Activated naive CD4-positive, alpha-beta T cell treated with anti-CD3 and anti-CD28 coated beads for 36 hours (primary cell): ENCODE measurements at regions not wholly inside any gene's neighbourhood (a gene's known extent, or its start where the extent isn't known, plus 50 kb on each side); places are given as distances from the start of the nearest gene placed in this dataset.

Experiments used
- CTCF ChIA-PET: fragments of 350-600 bp; sonication (Branson Sonifier 250); formaldehyde crosslinking; loops from one replicate; lab custom pipeline; 2021; ENCODE audit warnings: antibody characterized with exemption; lab: Charles Lee
- DNase-seq: peaks from one replicate; pipeline ENCODE4 v3.0.0-alpha.2; 2020
- H3K27ac Mint-ChIP-seq: one replicate; pipeline ENCODE4 v1.8.0; 2021; ENCODE audit warnings: mild to moderate bottlenecking, mixed read lengths
- H3K27me3 Mint-ChIP-seq: one replicate; pipeline ENCODE4 v1.8.0; 2021; ENCODE audit warnings: low read depth, mixed read lengths
- H3K36me3 Mint-ChIP-seq: one replicate; pipeline ENCODE4 v1.8.0; 2021; ENCODE audit warnings: low read depth, mixed read lengths
- H3K4me1 Mint-ChIP-seq: one replicate; pipeline ENCODE4 v1.8.0; 2021; ENCODE audit warnings: low read depth, mixed read lengths
- H3K4me3 Mint-ChIP-seq: one replicate; pipeline ENCODE4 v1.8.0; 2021; ENCODE audit warnings: mild to moderate bottlenecking, moderate library complexity, mixed read lengths
- H3K9me3 Mint-ChIP-seq: one replicate; pipeline ENCODE4 v1.8.0; 2021; ENCODE audit warnings: mixed read lengths
- intact Hi-C: fragments of 100-400 bp; cut with micrococcal nuclease; formaldehyde crosslinking; loops from one replicate; pipeline ENCODE4 v1.15.1; 2023

DNA sequence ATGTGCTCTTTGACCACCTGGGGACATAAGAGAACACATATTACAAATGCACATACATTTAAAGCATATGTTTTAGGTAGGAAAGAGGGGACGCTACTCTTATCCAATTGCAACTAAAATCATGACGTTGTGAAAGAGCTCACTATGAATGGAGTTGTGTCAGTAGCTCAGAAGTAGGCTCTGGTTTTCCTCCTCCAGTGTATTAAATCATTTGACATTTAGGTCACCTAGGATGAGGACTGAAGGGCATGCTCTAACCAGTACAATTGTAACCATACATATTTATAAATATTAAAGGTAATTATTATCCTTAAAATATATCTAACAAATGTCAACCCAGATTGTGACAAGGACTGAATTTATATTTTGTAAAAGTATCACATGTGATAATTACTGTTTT is 389.0 kb downstream of the KLF12 start:
- peaks cover 52% of the 10 kb centered on the region for H3K4me1 Mint-ChIP-seq
- H3K27me3 Mint-ChIP-seq: no peaks in the 10 kb centered on the region
- H3K36me3 Mint-ChIP-seq: peaks cover 9% of the 10 kb centered on the region
- H3K27ac Mint-ChIP-seq: no peak overlapping the region
- no peaks in the 10 kb centered on the region for H3K9me3 Mint-ChIP-seq
- CTCF ChIA-PET: no interaction called here
- intact Hi-C loops: no loop called here
- no peak overlapping the region for H3K4me3 Mint-ChIP-seq
- DNase-seq: no peak

DNA sequence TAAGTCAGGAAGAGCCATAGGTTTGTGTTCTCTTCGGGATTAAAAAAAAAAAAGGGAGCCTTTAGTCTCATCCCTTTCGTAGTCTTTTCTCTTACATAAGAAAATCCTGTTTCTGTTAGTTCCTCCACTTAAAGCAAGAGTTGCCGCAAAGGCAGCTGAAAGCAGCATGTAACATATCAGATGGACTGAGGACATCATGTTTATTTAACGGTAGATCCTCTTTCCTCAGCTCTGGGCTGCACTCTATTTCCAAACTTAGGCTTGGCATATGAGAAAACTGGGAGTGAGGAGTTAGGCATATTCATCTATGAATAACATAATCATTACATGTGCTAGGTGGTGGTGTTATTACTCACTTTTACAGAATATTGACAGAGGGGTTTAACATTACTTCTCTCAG is 391.2 kb downstream of the KLF12 start:
- H3K9me3 Mint-ChIP-seq: no peaks in the 10 kb centered on the region
- H3K27ac Mint-ChIP-seq: no peak overlapping the region
- no peak overlapping the region for H3K4me3 Mint-ChIP-seq
- no peaks in the 10 kb centered on the region for H3K27me3 Mint-ChIP-seq
- DNase-seq: no peak
- no peaks in the 10 kb centered on the region for H3K36me3 Mint-ChIP-seq
- intact Hi-C loops: loop anchor here (2.0 kb wide), 1 partner anchor 16 kb away; no protein-coding TSS in a partner anchor
- CTCF ChIA-PET: interaction anchor here (0.7 kb wide), 1 partner anchor 116 kb away, joined by 6 read pairs; no protein-coding TSS in a partner anchor
- peaks cover 52% of the 10 kb centered on the region for H3K4me1 Mint-ChIP-seq

DNA sequence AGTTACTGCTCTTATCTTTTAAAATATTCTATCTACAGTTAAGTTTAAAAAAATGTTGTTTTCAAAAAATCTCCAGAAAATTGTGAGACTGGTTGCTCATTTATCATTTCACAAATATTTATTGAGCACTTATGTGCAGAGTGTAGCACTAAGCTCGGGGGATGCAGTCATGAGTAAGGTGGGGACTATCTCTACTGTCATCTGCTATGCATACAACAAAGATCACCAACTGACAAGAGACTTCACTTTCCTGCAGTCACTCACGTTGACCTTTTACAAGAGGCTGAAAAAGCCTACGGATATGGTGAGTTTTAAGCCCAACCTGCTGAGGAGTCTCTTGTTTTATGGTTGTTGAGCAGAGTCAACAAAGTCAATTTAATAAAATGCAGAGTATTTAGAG is 392.5 kb downstream of the KLF12 start:
- CTCF ChIA-PET: interaction anchor here (0.5 to 1.0 kb wide), 2 partner anchors 15 to 130 kb away, joined by 3 read pairs; no protein-coding TSS in a partner anchor
- no peaks in the 10 kb centered on the region for H3K9me3 Mint-ChIP-seq
- no peak overlapping the region for H3K4me3 Mint-ChIP-seq
- no peak for DNase-seq
- intact Hi-C loops: loop anchor here (1.0 to 2.0 kb wide), 2 partner anchors 17 to 19 kb away; no protein-coding TSS in a partner anchor
- H3K27ac Mint-ChIP-seq: no peak overlapping the region
- no peaks in the 10 kb centered on the region for H3K27me3 Mint-ChIP-seq
- peaks cover 46% of the 10 kb centered on the region for H3K4me1 Mint-ChIP-seq
- no peaks in the 10 kb centered on the region for H3K36me3 Mint-ChIP-seq

DNA sequence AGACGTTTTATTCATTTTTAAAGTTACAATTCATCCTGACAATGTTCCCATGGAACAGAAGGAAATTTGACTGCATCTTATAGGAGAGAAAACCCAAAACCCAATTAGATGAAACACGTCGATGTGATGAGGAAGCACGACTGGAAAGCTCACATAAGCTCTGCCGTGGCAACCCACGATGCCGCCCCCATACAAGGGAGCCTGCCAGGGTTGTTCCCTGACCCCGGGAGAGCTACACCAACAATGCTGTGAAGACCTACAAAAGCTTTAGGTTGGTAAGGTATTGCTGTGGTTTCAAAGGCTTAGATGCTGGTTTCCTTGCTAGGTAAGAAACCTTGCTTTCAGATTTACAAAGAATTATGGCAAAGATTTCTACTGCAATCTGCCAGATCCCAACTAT is 393.1 kb downstream of the KLF12 start:
- no peaks in the 10 kb centered on the region for H3K27me3 Mint-ChIP-seq
- intact Hi-C loops: loop anchor here (1.0 kb wide), 1 partner anchor 19 kb away; no protein-coding TSS in a partner anchor
- no peak overlapping the region for H3K27ac Mint-ChIP-seq
- CTCF ChIA-PET: interaction anchor here (0.5 to 1.0 kb wide), 2 partner anchors 15 to 130 kb away, joined by 3 read pairs; no protein-coding TSS in a partner anchor
- no peaks in the 10 kb centered on the region for H3K9me3 Mint-ChIP-seq
- peaks cover 44% of the 10 kb centered on the region for H3K4me1 Mint-ChIP-seq
- DNase-seq: peak; percentile 25
- H3K36me3 Mint-ChIP-seq: no peaks in the 10 kb centered on the region
- H3K4me3 Mint-ChIP-seq: peak overlapping the region; percentile 58

DNA sequence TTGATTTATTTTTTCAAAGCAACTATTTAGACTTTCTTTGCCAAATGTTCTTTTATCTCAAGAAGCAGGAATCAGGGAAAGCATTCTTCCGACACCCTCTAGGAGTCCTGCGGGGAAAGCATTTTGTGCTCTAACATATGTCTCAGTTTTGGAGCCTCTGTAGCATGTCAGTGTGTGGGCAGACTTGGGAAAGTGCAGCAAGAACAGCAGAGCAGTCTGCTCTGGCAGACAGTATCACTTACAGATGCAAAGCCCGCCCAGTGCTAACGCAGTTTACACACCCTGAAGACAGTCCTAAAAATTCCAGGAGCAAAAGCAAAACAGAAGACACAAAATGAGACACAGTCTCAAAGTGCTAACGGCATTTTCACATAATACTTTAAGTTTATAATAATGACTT is 393.5 kb downstream of the KLF12 start:
- Mint-ChIP-seq H3K4me3 (peak overlapping the region; percentile 58), H3K27me3 (no peaks in the 10 kb centered on the region)

DNA sequence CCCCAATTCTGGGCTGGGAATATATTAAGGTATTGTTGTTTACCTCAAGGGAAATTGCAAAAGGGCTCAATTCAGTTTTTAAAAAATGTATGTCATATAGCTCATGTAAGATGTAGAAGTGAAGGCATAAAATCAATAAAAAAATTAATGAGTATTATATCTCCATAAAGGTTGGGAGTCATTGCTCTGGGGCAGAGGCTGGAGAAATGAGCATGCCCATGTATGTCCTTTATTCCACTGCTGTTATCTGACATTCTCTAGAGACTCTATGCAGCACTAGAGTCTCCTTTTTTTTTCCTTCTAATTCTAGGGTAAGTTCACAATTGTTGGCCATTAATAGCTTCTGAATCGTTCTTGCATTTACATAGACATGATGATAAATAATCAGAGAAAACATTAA is 394.8 kb downstream of the KLF12 start:
- CTCF ChIA-PET: no interaction called here
- H3K9me3 Mint-ChIP-seq: no peaks in the 10 kb centered on the region
- H3K4me1 Mint-ChIP-seq: peaks cover 34% of the 10 kb centered on the region
- intact Hi-C loops: no loop called here
- H3K27ac Mint-ChIP-seq: no peak overlapping the region
- H3K4me3 Mint-ChIP-seq: no peak overlapping the region
- peaks cover 5% of the 10 kb centered on the region for H3K36me3 Mint-ChIP-seq
- DNase-seq: no peak
- H3K27me3 Mint-ChIP-seq: no peaks in the 10 kb centered on the region

More for the DNA sequence above, 393.5 kb downstream of the KLF12 start:
- peaks cover 41% of the 10 kb centered on the region for H3K4me1 Mint-ChIP-seq
- no peaks in the 10 kb centered on the region for H3K9me3 Mint-ChIP-seq
- no peak for DNase-seq
- no peak overlapping the region for H3K27ac Mint-ChIP-seq
- CTCF ChIA-PET: no interaction called here
- H3K36me3 Mint-ChIP-seq: peaks cover 2% of the 10 kb centered on the region
- intact Hi-C loops: loop anchor here (1.0 kb wide), 1 partner anchor 18 kb away; no protein-coding TSS in a partner anchor

DNA sequence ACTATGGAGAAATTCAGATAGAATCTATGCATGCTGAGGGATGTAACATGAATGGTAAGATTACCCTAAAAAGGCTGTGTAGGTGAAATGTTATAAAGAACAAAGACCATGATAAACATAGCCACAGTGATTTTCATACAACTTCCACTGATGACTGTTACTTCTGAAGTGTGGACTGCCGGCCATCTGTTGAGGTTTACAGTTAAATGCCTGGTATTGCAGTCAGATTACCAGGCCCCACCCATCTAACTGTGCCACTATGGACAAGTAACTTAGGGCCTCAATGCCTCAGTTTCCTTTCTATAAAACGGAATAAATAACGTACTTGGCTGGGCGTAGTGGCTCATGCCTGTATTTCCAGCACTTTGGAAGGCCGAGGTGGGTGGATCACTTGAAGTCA is 395.6 kb downstream of the KLF12 start:
- peaks cover 27% of the 10 kb centered on the region for H3K4me1 Mint-ChIP-seq
- no peak overlapping the region for H3K4me3 Mint-ChIP-seq
- DNase-seq: no peak
- no peaks in the 10 kb centered on the region for H3K27me3 Mint-ChIP-seq
- H3K9me3 Mint-ChIP-seq: no peaks in the 10 kb centered on the region
- CTCF ChIA-PET: no interaction called here
- H3K36me3 Mint-ChIP-seq: peaks cover 5% of the 10 kb centered on the region
- no peak overlapping the region for H3K27ac Mint-ChIP-seq
- intact Hi-C loops: no loop called here

DNA sequence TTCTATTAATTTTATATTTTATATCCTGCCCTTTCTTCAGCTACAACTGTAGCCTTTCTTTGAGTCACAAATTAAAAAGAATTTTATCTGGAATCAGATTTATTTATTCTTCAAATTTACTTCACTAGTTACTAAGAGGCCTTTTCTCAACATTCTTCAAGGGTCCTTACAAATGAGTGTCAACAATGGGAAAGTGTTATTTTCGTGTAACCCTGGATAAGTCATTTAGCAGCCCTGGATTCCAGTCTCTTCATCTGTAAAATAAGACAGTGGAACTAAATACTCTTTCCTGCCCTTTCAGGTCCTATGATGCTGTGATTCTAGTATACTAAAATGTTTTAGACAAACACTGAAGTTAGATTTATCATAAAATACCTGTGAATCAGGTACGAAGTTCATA is 397.0 kb downstream of the KLF12 start:
- CTCF ChIA-PET: interaction anchor here (0.8 to 1.0 kb wide), 2 partner anchors 14 to 26 kb away, joined by 3 read pairs; no protein-coding TSS in a partner anchor
- Mint-ChIP-seq H3K9me3 (no peaks in the 10 kb centered on the region), H3K4me1 (peaks cover 21% of the 10 kb centered on the region), H3K27me3 (no peaks in the 10 kb centered on the region), H3K36me3 (peaks cover 5% of the 10 kb centered on the region), H3K4me3 (no peak overlapping the region), H3K27ac (no peak overlapping the region)
- DNase-seq: no peak
- intact Hi-C loops: no loop called here

DNA sequence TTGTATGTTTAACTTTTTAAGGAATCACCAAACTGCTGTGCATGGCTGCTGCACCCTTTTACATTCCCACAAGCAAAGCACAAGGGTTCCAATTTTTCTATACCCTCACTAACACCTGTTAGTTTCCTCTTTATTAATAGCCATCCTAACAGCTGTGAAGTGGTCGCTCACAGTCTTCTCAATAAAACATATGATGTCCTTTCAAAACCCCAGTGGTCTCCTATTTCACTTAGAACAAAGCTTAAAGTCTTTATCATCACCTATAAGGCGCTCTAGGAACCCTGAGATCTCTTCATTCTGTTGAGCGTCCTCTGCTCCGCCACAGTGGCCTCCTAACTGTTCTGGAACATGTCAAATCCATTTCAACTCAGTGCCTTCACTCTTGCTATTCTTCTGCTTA is 400.5 kb downstream of the KLF12 start:
- Mint-ChIP-seq H3K9me3 (no peaks in the 10 kb centered on the region), H3K4me3 (no peak overlapping the region), H3K27ac (no peak overlapping the region), H3K4me1 (peaks cover 5% of the 10 kb centered on the region), H3K36me3 (peaks cover 7% of the 10 kb centered on the region), H3K27me3 (no peaks in the 10 kb centered on the region)
- CTCF ChIA-PET: interaction anchor here (0.5 kb wide), 1 partner anchor 415 kb away, joined by 3 read pairs; no protein-coding TSS in a partner anchor
- no peak for DNase-seq
- intact Hi-C loops: no loop called here

DNA sequence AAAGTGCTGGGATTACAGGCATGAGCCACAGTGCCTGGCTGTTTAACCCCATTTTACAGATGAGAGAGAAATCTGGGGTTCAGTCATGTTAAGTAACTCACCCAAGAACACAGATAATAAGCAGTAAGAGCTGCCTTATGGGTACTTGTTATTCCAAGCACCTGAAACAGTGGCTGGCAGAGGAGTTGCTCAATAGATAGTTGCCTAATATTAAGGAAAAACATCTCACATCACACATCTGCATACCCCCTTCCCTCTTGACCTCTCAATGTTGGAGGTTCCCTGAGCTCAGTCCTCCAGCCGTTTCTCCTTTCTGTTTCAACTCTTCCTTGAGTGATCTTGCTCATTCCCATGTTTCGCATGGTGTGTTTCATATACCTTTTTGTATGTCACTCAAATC is 401.9 kb downstream of the KLF12 start:
- Mint-ChIP-seq H3K36me3 (peaks cover 8% of the 10 kb centered on the region), H3K4me1 (peaks cover 5% of the 10 kb centered on the region), H3K27me3 (no peaks in the 10 kb centered on the region), H3K9me3 (no peaks in the 10 kb centered on the region), H3K27ac (no peak overlapping the region), H3K4me3 (no peak overlapping the region)
- intact Hi-C loops: no loop called here
- CTCF ChIA-PET: interaction anchor here (0.8 to 1.4 kb wide), 3 partner anchors 9 to 23 kb away, joined by 3 to 4 read pairs (median 3); no protein-coding TSS in a partner anchor
- DNase-seq: no peak

DNA sequence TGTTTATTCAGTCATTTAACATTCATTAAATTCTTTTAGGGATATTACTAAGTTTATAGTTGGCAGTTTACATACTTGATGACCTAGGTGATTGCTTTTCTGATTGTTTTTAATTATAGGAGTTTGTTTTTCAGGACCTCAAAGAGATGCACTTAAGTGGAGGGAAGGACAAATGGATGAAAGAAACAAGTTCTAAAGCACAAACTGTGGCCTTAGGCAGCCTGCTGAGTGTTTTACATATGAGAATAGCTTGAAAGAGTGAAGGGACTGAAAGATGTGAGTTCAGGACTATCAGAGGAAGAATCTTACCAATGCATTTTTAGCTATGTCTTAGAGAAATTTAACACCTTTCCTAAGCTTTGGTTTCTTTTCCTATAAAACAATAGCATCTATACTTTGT is 402.6 kb downstream of the KLF12 start:
- peaks cover 8% of the 10 kb centered on the region for H3K36me3 Mint-ChIP-seq
- H3K4me1 Mint-ChIP-seq: peaks cover 5% of the 10 kb centered on the region
- intact Hi-C loops: no loop called here
- H3K9me3 Mint-ChIP-seq: no peaks in the 10 kb centered on the region
- CTCF ChIA-PET: interaction anchor here (1.4 kb wide), 1 partner anchor 9 kb away, joined by 4 read pairs; no protein-coding TSS in a partner anchor
- no peaks in the 10 kb centered on the region for H3K27me3 Mint-ChIP-seq
- no peak for DNase-seq
- peak overlapping the region; percentile 19 for H3K27ac Mint-ChIP-seq
- no peak overlapping the region for H3K4me3 Mint-ChIP-seq

DNA sequence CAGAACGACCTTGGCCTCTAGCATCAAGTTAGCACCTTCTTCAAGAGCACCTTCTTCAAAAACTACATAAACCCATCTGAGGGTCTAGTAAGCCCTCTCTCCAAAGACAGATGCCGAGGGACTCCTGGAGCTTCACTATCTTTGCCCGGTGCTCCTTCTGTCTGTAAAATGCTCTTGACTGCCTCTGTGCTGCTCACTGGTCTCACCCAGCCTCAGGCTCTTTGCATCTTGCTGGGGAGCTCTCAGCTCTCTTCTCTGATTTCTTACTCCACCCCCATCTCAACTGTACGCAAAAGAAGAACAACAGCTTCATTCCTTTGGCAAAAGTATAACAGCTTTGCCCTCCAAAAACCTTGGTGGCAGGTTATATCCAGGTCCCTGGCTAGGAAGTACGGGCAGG is 404.2 kb downstream of the KLF12 start:
- intact Hi-C loops: no loop called here
- Mint-ChIP-seq H3K27ac (no peak overlapping the region), H3K9me3 (no peaks in the 10 kb centered on the region), H3K36me3 (peaks cover 3% of the 10 kb centered on the region), H3K4me3 (no peak overlapping the region), H3K27me3 (no peaks in the 10 kb centered on the region), H3K4me1 (peaks cover 5% of the 10 kb centered on the region)
- DNase-seq: no peak
- CTCF ChIA-PET: interaction anchor here (0.8 to 1.5 kb wide), 2 partner anchors 13 to 25 kb away, joined by 3 read pairs; no protein-coding TSS in a partner anchor

DNA sequence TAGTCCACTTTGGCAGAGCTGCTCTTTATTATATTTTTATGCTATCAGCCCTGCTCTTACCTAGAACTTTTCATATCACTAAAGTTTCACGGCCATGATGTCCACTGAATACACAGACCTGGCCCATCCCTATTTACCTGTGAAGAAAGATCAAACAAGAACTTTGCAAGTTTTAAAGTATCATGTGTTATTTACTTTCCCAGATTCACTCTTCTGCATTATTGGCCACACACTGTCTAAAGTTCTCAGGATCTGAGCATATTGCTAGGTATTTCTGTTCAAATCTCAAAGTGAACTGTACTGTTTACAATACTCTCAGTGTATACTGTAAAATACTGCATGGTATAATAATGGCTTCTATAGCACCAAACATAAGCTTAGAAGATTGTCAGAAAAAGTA is 405.2 kb downstream of the KLF12 start:
- peaks cover 5% of the 10 kb centered on the region for H3K36me3 Mint-ChIP-seq
- intact Hi-C loops: no loop called here
- H3K27me3 Mint-ChIP-seq: no peaks in the 10 kb centered on the region
- H3K27ac Mint-ChIP-seq: no peak overlapping the region
- DNase-seq: no peak
- H3K4me1 Mint-ChIP-seq: peaks cover 5% of the 10 kb centered on the region
- H3K9me3 Mint-ChIP-seq: no peaks in the 10 kb centered on the region
- H3K4me3 Mint-ChIP-seq: no peak overlapping the region
- CTCF ChIA-PET: no interaction called here
